ENCODE measurements at regions not wholly inside any gene's neighbourhood (a gene's known extent, or its start where the extent isn't known, plus 50 kb on each side); places are given as distances from the start of the nearest gene placed in this dataset.
"Not testable (repeated sequence)": the region's sequence is repeated elsewhere in the genome, so short reads cannot be mapped to it uniquely, and the experiment has no call there.

DNA sequence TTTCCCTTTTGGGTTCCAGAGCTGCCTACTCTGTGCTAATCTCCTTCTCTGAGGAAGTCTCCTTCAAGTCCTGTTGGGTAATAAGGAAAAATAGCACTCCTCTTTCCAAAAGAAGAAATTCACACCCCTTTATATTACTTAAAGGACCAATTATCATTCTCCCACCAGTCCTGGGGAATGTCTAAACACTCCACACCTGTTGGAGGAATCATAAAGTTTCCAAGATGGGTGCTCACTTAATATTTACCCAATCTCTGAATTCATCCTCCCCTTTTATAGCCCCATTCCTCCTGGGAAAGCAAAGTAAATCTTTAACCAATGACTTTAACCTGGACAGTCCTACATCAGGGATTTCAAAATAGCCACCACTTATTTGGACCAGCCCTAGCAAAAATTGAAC is 873.1 kb downstream of the KCNT2 start:
- no peak for DNase-seq (ENCODE audit: low read depth, low spot score)
- no peak overlapping the region for H3K4me3 ChIP-seq (ENCODE audit: low read length)

DNA sequence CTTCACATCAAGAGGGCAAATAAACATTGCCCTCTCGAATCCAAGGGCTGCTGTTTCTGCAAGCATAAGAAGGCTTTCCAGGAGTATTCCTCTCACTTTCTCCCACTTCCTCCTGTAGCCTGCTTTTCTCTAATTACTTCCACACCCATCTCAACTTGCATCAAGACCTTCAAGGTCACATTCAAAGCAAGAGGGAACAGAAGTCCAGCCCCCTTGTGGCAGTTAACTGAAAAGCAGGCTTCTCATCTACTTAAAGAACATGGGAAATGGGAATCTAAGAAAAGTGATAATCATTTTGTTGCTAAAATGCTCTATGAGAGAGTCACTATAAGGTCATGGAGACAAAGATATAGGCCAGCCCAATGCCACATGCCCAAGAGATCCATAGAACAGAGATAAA is 874.4 kb downstream of the KCNT2 start:
- H3K4me3 ChIP-seq (ENCODE audit: low read length), result no peak overlapping the region
- DNase-seq (ENCODE audit: low read depth, low spot score), result peak; percentile 25

DNA sequence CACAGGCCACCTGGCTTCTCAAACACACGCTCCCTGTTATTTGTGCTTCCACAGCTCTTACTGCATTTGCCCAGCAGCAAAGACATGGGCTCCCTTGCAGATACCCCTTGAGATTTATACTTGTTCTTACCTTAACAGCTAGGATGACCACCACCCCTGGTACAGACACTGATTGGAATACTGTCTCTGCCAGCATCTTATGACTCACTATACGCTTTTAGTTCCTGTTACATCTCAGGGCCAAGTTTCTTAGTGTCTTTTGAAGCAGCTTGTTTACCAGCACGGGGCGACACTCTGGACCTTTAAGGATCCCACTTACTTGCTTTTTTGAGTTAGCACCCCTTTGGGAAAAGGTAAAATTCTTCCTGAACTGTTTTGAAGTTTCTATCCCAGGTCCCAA is 874.8 kb downstream of the KCNT2 start:
- H3K4me3 ChIP-seq (ENCODE audit: low read length), result no peak overlapping the region
- no peak for DNase-seq (ENCODE audit: low read depth, low spot score)

DNA sequence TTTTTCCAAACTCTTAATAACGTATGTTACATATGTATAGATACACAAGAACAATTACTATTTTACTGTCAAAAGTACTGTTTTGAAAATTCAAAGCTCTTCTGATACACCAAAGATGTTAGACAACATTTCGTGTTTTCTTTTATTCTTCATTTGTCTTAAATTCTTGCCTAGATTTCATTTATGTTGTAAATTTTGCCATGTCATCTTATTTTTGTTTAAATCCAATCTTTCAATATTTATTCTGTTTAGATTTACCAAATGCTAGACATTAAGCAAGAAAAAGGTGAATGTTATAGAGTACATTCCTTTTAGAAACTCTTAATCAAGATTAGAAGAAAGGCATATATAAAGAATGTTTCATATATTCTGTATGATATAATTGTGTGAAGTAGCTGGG is 876.9 kb downstream of the KCNT2 start:
- no peak overlapping the region for H3K4me3 ChIP-seq (ENCODE audit: low read length)
- no peak for DNase-seq (ENCODE audit: low read depth, low spot score)

DNA sequence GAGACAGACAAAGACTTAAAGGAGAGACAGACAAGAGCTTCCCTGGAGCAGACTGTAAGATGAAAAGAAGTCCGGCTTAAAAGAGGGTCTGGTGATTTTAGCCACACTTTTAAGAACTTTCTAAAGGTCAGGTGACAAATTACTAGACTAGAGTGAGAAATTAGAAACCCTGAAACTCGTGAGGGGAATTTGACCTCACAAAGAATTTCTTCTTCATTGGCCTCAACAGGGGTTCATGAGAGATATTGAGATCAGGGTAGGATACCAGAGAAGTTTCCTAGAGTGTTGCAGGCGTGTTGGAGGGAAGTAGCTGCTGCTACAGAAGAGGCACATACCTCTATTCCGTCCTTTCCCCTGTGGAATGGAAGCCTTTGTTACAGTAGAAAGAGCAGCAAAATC is 884.4 kb downstream of the KCNT2 start:
- no peak for DNase-seq (ENCODE audit: low read depth, low spot score)
- H3K4me3 ChIP-seq (ENCODE audit: low read length), result no peak overlapping the region

DNA sequence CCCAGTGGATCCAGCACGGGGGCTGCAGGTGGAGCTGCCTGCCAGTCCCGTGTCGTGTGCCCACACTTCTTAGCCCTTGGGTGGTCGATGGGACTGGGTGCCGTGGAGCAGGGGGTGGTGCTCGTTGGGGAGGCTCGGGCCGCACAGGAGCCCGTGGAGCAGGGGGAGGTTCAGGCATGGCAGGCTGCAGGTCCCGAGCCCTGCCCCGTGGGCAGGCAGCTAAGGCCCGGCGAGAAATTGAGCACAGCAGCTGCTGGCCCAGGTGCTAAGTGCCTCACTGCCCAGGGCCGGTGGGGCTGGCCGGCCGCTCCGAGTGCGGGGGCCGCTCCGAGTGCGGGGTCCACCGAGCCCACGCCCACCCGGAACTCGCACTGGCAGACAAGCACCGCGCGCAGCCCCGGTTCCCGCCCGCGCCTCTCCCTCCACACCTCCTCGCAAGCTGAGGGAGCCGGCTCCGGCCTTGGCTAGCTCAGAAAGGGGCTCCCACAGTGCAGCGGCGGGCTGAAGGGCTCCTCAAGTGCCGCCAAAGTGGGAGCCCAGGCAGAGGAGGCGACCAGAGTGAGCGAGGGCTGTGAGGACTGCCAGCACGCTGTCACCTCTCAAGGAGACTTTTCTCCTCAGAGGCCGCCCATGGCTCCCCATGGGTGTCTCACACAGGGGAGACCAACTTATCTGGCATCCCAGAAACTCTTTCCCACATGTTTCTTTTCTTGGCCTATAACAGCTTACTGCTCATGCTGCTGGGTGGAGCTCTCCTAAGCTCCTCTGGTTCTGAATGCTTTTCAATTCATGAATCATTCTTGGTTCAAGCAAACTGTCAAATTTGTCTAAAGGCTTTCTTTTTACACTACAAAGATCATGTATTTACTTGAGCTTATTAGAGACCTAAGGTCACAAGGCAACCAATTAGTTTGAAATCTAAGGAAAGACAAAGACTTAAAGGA is 885.1 kb downstream of the KCNT2 start:
- not testable (repeated sequence) for DNase-seq (ENCODE audit: low read depth, low spot score)

DNA sequence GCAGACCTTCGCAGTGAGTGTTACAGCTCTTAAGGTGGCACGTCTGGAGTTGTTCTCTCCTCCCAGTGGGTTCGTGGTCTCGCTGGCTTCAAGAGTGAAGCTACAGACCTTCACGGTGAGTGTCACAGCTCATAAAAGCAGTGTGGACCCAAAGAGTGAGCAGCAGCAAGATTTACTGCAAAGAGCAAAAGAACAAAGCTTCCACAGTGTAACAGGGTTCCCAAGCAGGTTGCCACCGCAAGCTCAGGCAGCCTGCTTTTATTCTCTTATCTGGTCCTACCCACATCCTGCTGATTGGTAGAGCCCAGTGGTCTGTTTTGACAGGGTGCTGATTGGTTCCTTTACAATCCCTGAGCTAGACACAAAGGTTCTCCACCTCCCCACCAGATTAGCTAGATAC is 886.1 kb downstream of the KCNT2 start:
- peak; percentile 20 for DNase-seq (ENCODE audit: low read depth, low spot score)
- not testable (repeated sequence) for H3K4me3 ChIP-seq (ENCODE audit: low read length)

More for the DNA sequence above, 885.1 kb downstream of the KCNT2 start:
- H3K4me3 ChIP-seq (ENCODE audit: low read length), result not testable (repeated sequence)

DNA sequence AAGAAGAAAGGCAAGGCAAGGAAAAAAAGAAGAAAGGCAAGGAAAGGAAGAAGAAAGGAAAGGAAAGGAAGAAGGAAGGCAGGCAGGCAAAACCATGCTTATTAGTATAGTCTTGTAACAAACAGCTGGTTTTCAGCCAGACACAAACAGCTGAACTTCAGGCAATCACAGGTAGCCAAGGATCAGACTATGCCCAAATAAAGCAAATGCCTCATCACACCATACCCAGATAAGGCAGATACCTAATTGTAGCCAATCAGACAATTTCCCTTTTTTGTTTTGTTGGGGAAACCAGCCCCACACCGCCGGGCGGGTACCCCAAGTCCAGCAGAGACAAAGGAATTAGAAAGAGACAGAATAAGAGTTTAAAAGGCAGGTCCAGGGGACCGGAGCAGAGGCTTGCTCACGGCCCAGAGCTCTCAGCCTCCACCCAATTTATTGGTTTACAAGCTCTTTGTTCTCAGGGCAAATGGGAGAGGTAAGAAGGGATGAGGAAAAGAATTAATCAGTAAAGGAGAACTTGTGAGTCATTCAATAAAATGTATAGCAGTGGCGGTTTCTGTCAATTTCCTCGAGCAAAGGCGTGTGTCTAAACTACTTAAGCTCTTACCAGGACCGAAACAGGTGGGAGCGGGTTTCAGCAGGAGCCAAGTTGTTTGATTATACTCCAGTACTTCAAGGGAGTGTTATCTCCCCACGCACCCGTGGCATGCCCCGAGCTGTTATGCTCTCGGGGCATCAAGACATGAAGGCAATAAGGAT is 886.8 kb downstream of the KCNT2 start:
- DNase-seq (ENCODE audit: low read depth, low spot score), result no peak
- no peak overlapping the region for H3K4me3 ChIP-seq (ENCODE audit: low read length)

DNA sequence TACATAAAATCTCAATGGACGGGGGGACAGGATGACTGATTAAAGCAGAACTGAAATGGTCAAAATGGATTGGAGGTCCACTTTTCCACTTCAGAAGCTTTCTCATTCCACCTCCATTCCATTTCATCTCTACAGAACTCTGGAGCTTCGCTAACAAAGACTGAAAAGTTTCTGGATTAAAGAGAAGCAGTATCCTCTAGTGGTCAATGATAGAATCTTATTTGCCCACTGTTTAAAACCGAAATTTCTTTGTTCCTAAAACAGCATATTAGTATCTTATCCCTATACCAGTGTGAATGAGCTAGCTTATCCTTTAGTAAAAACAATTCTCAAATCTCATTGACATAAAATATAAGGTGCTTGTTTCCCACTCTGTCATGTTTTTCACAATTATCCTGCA is 890.6 kb downstream of the KCNT2 start:
- no peak for DNase-seq (ENCODE audit: low read depth, low spot score)
- H3K4me3 ChIP-seq (ENCODE audit: low read length), result no peak overlapping the region

DNA sequence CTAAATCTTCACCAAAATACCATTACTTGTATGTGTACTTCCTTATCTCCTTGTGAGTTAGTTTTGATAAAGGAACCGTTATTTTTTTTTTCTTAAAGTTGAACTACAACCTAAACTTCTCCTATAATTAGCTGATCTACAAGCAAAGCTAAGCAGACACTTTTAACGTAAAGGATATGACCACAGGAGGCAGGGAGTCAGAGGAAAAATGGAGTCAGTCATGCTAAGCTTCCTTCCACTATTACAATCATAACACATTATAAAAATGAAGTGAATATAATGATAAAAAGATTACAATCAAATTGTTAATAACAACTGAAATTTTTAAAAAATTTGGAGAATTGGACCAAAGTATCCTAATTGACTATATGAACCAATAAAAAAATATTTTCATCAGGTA is 892.6 kb downstream of the KCNT2 start:
- DNase-seq (ENCODE audit: low read depth, low spot score), result no peak
- no peak overlapping the region for H3K4me3 ChIP-seq (ENCODE audit: low read length)

DNA sequence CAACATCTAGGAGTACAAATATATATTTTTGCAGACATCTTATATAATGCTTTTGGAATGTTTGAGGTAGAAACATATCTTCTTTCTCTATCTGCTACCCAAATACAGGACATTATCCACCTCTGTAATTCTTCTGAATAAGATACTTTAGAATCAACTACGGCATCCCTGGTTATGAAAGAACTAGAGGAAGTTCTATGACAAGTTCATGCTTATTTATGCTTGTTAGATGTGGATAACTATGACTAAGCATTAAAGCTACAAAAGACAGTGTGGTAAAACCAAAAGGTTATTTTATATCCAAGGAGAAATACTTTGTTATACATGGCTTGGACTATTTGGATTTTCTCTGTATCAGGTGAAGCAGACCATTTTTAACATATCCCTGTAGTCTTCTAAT is 894.0 kb downstream of the KCNT2 start:
- DNase-seq (ENCODE audit: low read depth, low spot score), result no peak
- no peak overlapping the region for H3K4me3 ChIP-seq (ENCODE audit: low read length)

DNA sequence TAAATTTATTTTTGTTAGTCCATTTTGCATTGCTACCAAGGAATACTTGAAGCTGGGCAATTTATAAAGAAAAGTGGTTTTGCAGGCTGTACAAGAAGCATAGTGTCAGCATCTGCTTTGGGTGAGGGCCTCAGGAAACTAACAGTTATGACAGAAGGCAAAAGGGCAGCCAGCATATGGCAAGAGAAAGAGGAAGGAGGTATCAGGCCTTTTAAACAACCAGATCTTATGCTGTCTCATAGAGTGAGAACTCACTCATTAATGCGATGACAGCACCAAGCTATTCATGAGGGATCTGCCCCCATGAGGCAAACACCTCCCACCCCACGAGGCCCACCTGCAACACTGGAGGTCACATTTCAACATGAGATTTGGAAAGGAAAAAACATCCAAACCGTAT is 898.4 kb downstream of the KCNT2 start:
- no peak overlapping the region for H3K4me3 ChIP-seq (ENCODE audit: low read length)
- DNase-seq (ENCODE audit: low read depth, low spot score), result no peak

DNA sequence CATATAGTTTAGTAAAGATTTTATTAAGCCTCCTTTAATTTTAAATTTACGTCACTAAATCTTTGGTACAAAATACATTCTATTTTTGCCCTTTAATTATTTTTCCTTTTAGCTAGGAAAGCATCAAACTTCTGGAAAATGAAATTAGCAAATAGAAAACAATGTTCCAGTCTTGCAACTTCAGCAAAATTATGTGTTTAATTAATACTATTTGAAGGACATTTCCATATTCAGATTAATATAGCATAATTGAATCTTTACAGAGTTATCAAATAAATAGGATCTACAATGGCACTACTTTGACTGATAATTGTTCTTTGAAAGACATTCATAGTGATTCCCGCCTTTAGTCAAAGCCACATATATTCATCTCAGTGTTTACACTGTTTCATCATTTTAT is 904.2 kb downstream of the KCNT2 start:
- H3K4me3 ChIP-seq (ENCODE audit: low read length), result no peak overlapping the region
- DNase-seq (ENCODE audit: low read depth, low spot score), result no peak

DNA sequence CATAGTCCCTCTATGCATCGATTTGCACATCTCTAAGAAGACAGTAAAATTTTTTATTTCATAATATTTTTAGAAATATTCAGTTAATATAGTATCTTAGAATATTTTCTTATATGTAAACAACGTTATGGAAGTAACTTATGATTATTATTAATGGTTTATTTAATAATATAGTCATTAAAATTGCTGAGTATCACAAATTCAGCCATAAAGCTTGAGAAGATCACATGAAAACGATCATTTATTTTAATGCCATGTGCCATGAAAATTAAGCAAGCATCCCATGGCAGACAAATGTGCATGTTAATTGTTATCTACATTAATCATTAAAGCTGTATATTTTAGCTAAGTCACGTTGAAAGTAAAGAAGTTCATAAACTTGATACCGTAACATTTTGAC is 907.1 kb downstream of the KCNT2 start:
- H3K4me3 ChIP-seq (ENCODE audit: low read length), result no peak overlapping the region
- no peak for DNase-seq (ENCODE audit: low read depth, low spot score)

DNA sequence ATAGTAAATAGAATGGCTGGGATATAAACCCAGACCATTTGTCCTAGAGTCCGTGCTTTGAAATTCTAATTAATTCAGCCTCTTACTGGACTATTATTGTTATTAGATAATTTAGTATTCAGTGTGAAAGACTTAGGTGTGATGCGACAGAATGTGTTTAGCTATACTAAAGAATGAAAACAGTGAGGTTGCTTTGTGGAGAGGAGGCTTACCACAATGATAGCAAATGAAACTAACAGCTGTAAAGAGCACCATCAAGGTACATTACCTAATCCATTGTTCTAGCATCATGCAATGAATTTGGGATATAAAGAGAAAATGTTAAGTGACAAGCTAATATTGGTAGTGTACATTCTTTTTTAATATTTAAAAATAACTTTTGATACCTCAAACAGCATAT is 911.1 kb downstream of the KCNT2 start:
- no peak overlapping the region for H3K4me3 ChIP-seq (ENCODE audit: low read length)
- no peak for DNase-seq (ENCODE audit: low read depth, low spot score)

DNA sequence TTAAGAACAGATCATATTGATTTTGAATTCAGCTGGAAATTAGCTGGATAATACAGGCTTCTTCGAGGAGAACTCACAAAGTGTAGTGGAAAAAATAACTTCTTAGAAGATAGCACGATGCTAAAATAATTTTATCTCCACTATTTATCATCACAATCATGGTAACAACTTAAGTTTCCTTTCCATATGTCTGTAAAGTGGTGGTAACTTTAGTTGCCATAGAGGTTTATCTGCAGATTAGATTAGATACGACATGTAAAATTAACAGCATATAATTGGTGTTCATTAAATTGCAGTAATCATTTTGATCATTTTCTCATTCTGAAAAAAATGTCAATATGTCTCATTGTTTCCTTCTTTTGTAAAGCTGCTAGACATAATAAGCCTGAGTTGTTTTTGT is 921.5 kb downstream of the KCNT2 start:
- no peak overlapping the region for H3K4me3 ChIP-seq (ENCODE audit: low read length)
- DNase-seq (ENCODE audit: low read depth, low spot score), result no peak

DNA sequence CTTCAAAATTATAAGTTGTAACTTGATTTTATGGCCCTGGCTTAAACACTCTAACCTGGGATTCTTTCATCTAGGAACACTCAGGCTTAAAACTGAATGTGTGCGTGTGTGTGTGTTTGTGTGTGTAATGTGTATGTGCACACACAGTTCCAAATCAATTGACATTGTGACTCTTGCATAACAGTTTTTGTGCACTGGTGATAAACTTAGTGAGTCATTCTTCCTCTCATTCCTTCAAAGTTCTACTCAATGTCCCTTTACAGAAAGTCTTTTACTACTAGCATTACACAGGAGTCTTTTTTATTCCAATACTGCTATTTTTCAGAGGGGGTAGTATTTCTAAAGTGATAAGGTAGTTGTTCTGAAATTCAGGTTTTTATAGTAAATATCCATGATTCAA is 943.6 kb downstream of the KCNT2 start:
- DNase-seq (ENCODE audit: low read depth, low spot score), result no peak
- H3K4me3 ChIP-seq (ENCODE audit: low read length), result no peak overlapping the region

DNA sequence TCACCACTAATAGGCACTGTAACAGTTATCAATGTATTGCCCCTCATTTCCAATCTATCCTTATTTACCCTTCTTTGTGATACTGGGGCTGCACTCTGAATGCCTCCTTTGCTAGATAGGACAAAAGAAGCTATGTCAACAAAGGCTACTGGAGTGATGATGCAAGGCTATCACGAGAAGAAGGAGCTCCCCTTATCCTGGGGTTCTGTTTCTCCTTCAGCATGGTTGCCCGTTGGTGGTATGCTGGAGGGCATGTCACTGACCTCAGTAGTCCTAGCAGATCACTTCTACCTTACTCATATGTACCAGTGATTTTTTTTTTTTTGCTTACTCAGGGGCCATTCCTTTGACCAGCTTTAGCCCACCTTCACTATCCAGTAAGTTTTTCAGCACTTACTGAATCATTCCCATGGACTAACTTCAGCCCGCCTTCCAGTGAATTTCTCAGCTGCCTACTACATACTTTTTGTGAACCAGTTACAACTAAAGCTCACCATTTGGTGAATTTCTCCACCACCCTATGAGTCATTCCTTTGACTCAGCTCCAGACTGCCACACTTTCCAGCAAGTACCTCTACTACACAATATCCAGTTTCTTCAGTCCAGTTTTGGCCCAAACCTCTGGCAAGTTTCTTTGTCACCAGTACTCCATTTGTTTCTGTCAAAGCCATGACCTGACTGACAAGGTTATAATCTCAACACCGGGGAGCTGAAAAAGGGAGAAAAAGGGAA is 944.5 kb downstream of the KCNT2 start:
- no peak overlapping the region for H3K4me3 ChIP-seq (ENCODE audit: low read length)
- no peak for DNase-seq (ENCODE audit: low read depth, low spot score)

DNA sequence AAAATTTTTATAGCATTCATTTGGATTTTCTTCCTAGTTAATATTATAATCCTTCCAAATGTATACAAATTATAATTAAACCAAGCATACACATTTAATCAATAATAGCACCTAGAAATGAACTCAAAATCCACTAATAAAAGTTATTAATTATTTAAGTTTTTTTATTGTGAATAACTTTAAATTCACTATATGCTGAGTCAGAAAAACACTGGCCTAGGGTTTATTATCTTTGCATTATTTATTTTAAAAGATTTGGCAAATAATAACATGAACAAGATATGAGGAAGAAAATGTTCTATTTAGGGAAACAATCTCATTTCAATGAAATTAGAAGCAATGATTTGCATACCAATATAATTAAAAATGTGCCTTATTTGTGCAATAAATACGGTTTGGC is 951.5 kb downstream of the KCNT2 start:
- DNase-seq (ENCODE audit: low read depth, low spot score), result no peak

DNA sequence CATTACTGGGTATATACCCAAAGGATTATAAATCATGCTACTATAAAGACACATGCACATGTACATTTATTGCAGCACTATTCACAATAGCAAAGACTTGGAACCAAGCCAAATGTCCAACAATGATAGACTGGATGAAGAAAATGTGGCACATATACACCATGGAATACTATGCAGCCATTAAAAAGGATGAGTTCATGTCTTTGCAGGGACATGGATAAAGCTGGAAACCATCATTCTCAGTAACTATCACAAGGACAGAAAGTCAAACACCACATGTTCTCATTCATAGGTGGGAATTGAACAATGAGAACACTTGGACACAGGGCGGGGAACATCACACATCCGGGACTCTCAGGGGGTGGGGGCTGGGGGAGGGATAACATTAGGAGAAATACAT is 959.4 kb downstream of the KCNT2 start:
- DNase-seq (ENCODE audit: low read depth, low spot score); H3K4me3 ChIP-seq (ENCODE audit: low read length): not testable (repeated sequence)

More for the DNA sequence above, 951.5 kb downstream of the KCNT2 start:
- no peak overlapping the region for H3K4me3 ChIP-seq (ENCODE audit: low read length)

All from Jurkat, Clone E6-1 (cell line).